ENCODE measurements at regions not wholly inside any gene's neighbourhood (a gene's known extent, or its start where the extent isn't known, plus 50 kb on each side); places are given as distances from the start of the nearest gene placed in this dataset.
A peak's percentile ranks its signal among the peaks of the same experiment; 100 is the strongest.
"Not testable (repeated sequence)": the region's sequence is repeated elsewhere in the genome, so short reads cannot be mapped to it uniquely, and the experiment has no call there.

DNA sequence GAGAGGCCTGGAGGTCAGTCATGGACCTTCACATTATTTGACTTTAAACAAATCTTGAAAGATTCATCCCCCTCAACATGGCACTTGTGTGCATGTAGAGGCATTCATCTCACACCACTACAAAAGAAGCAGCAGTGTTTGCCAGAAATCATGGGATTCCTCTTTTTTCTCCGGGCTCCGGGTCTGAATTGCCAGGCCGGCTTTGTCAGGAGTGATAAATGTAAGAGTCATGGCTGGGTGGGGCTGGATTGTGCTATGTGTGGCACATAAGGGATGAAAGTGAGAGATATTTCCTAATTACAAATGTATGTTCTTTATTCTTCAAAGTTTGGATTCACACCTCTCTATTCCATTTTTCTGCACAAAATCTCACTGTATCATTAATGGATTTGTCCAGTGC lies 228.7 kb upstream of the FRG1 start:
- ATAC-seq (ENCODE audit: low read depth); H3K27ac ChIP-seq (ENCODE audit: insufficient read depth, low read length); dilution Hi-C loops (cut with HindIII; ENCODE audit: low sequenced_read_pairs, unreplicated experiment); H4K20me1 ChIP-seq (ENCODE audit: insufficient read depth, low read length); H2AK5ac ChIP-seq (ENCODE audit: low read depth, low read length); H3K4ac ChIP-seq (ENCODE audit: low read depth, low read length); H3K4me3 ChIP-seq (ENCODE audit: insufficient read depth, low read depth, low read length); H3K4me1 ChIP-seq (ENCODE audit: control insufficient read depth, insufficient read depth, low read length); H3K14ac ChIP-seq (replicated peaks; ENCODE audit: low read depth, low read length); H2AK9ac ChIP-seq (replicated peaks; ENCODE audit: low read depth, low read length, poor library complexity); DNase-seq; H3K79me1 ChIP-seq (ENCODE audit: low read depth in 1 of 2, low read length in 2 of 2); H2BK15ac ChIP-seq (ENCODE audit: low read depth, low read length); H3K9me1 ChIP-seq (ENCODE audit: insufficient read depth, low read length); intact Hi-C loops (cut with micrococcal nuclease); BruUV-seq (replicated peaks); H2BK120ac ChIP-seq (ENCODE audit: low read depth, low read length); H2BK5ac ChIP-seq (ENCODE audit: low read depth, low read length, poor library complexity, severe bottlenecking); H4K8ac ChIP-seq (ENCODE audit: low read depth in 2 of 2, low read length in 2 of 2); H3K56ac ChIP-seq (ENCODE audit: extremely low read depth, insufficient read depth, low read length); H3K23ac ChIP-seq (ENCODE audit: low read depth, low read length); H2AFZ ChIP-seq (replicated peaks; ENCODE audit: low read length, poor library complexity); H3K4me2 ChIP-seq (ENCODE audit: low read depth, low read length); H4K91ac ChIP-seq (ENCODE audit: insufficient read depth, low read depth, low read length); H3K27me3 ChIP-seq (ENCODE audit: control insufficient read depth, insufficient read depth, low read length); H3K36me3 ChIP-seq (ENCODE audit: control insufficient read depth, insufficient read depth, low read length); in situ Hi-C loops (cut with MboI; ENCODE audit: low sequenced_read_pairs); H3K9ac ChIP-seq (ENCODE audit: low read depth, low read length); H3K9me3 ChIP-seq (ENCODE audit: control insufficient read depth, insufficient read depth, low read length); POLR2A ChIA-PET (ENCODE audit: unreplicated experiment); CTCF ChIA-PET; H3K18ac ChIP-seq (ENCODE audit: low read depth, low read length); H4K5ac ChIP-seq (ENCODE audit: low read depth, low read length); H2BK20ac ChIP-seq (ENCODE audit: low read depth, low read length): not testable (repeated sequence)
- no CpG with 5 or more reads among the region's 3 CpGs for WGBS, 2 experiments (ENCODE audit: extremely low coverage in 2 of 2, insufficient read length in 1 of 2)

- H3K27me3 ChIP-seq (ENCODE audit: control insufficient read depth, insufficient read depth, low read length); H3K4me1 ChIP-seq (ENCODE audit: control insufficient read depth, insufficient read depth, low read length); H3K9me1 ChIP-seq (ENCODE audit: insufficient read depth, low read length); H4K20me1 ChIP-seq (ENCODE audit: insufficient read depth, low read length); in situ Hi-C loops (cut with MboI; ENCODE audit: low sequenced_read_pairs); H2AK5ac ChIP-seq (ENCODE audit: low read depth, low read length); H2AFZ ChIP-seq (replicated peaks; ENCODE audit: low read length, poor library complexity); intact Hi-C loops (cut with micrococcal nuclease); H3K36me3 ChIP-seq (ENCODE audit: control insufficient read depth, insufficient read depth, low read length); H2BK5ac ChIP-seq (ENCODE audit: low read depth, low read length, poor library complexity, severe bottlenecking); H3K56ac ChIP-seq (ENCODE audit: extremely low read depth, insufficient read depth, low read length); H2BK15ac ChIP-seq (ENCODE audit: low read depth, low read length); H3K4ac ChIP-seq (ENCODE audit: low read depth, low read length); DNase-seq; CTCF ChIA-PET; H2BK120ac ChIP-seq (ENCODE audit: low read depth, low read length); H3K23ac ChIP-seq (ENCODE audit: low read depth, low read length); H2AK9ac ChIP-seq (replicated peaks; ENCODE audit: low read depth, low read length, poor library complexity); H4K8ac ChIP-seq (ENCODE audit: low read depth in 2 of 2, low read length in 2 of 2); ATAC-seq (ENCODE audit: low read depth); H3K9me3 ChIP-seq (ENCODE audit: control insufficient read depth, insufficient read depth, low read length); H4K91ac ChIP-seq (ENCODE audit: insufficient read depth, low read depth, low read length); H3K27ac ChIP-seq (ENCODE audit: insufficient read depth, low read length); POLR2A ChIA-PET (ENCODE audit: unreplicated experiment); H3K18ac ChIP-seq (ENCODE audit: low read depth, low read length); dilution Hi-C loops (cut with HindIII; ENCODE audit: low sequenced_read_pairs, unreplicated experiment); H3K14ac ChIP-seq (replicated peaks; ENCODE audit: low read depth, low read length); BruUV-seq (replicated peaks); H4K5ac ChIP-seq (ENCODE audit: low read depth, low read length); H3K79me1 ChIP-seq (ENCODE audit: low read depth in 1 of 2, low read length in 2 of 2); H2BK20ac ChIP-seq (ENCODE audit: low read depth, low read length); H3K4me2 ChIP-seq (ENCODE audit: low read depth, low read length); H3K9ac ChIP-seq (ENCODE audit: low read depth, low read length): not testable (repeated sequence)
- H3K4me3 ChIP-seq (ENCODE audit: insufficient read depth, low read depth, low read length), result peak overlapping the region; percentile 26; the same call in 1 of the 2 replicates
- WGBS, 2 experiments (ENCODE audit: extremely low coverage in 2 of 2, insufficient read length in 1 of 2), result 63% methylated on average over 9 of the region's 17 CpGs; no CpG with 5 or more reads in 1 of the 2 experiments
These were observed 219.4 kb upstream of the FRG1 start for GRCh38 chr4:189721016-189721993.

Data from IMR-90 (cell line).